ENCODE measurements at regions not wholly inside any gene's neighbourhood (a gene's known extent, or its start where the extent isn't known, plus 50 kb on each side); places are given as distances from the start of the nearest gene placed in this dataset.
A peak's percentile ranks its signal among the peaks of the same experiment; 100 is the strongest.

DNA sequence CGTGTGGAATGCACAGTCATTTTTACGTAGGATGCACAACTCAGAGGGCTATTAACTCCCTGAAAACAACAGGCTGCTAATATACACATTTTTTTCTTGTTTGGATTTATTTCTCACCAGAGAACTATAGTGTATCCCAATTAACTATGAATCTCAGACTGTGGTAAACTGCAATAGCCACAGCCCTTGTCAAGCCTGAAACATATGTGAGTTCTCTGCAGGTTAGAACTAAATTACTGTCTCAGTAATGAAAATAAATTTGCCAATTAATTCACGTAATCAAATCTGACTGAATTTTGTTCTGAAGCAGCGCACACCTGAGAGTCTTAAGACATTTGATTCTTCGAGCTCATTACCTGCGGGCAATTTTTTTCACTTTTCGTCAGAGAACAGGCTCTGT is 318.6 kb downstream of the PMP22 start:
- DNase-seq (ENCODE audit: low read depth), result no peak

DNA sequence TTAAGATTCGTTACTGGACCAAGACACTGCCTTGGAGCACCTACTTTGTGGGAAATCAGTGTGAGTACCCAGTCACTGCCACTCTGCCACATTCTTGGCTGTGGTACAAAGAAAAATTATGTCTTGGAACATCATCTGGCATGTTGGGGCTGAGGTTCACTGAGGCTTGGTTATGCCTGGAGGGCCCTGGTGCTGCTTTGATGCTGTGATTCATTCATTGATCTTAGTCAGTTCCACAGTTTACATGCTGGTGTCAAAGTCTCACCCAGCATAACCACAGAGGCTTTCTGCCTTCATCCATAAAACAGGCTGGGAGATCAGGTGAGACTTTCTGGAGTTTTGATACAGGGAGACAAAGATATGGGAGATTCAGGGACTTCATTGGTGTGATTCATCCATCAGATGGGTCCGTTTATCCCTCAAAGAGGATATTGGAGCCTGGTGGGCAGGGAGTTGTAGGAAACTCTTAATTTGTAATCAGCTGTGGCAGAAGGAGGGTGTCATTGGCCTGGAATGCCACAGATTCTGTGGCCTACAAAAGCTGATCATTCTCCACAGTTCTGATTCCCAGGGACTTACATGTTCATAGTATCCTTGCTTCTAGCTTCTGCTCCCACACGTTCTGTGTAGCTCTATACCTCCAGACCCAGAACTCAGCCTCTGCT is 322.5 kb downstream of the PMP22 start:
- peak; percentile 54 for DNase-seq (ENCODE audit: low read depth)

DNA sequence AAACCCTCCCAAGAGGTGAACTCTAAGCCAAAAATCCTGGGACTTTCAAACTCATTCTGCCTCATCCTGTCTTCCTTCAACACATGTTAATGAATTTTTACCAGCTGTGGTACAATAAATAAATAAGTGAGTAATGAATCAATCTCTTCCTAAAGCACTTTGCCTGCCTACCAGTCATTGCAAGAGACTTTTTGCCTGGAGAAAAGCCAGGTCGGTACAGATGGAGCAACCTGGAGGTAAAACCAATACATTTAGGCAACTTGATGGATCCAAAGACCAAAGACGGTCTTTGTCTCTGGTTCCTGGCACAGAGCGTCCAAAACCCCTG is 324.2 kb downstream of the PMP22 start:
- peak; percentile 57 for DNase-seq (ENCODE audit: low read depth)

GRCh38 chr17:14940108-14940937 is 324.8 kb downstream of the PMP22 start:
- no peak for DNase-seq (ENCODE audit: low read depth)

- DNase-seq (ENCODE audit: low read depth), result no peak
Observed at GRCh38 chr17:14935845-14936485, 329.2 kb downstream of the PMP22 start.

DNA sequence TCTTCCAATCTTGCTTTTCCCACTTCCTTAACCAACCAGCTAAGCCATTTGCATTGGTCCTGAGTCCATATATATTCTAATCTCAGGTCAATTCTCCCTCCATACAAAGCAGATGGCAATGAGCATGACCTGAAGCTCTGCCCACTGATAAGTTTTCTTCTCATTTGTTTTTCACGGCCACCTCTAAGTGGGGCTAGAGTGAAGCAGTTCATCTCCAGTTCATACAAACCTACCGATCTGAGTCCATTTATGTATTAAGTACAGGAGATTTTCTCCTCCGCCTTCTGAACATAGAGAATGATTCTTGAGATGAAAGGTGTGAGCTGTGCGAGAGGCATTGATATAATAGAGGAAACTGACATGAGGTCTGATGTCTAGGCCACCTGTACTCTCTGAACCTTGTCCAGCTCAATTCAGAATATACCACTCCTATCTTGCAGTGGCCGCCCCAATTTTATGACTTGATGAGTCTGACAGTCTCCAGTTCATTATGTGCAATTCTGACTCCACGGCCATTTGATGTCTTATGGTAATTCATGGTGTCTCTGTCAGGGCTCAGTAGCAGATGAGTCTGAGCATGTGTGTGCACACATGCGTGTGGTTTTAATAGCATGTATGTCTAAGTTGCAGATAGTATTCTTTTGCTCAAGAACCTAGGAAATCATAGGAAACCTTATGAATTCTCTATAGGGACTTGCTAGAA is 329.8 kb downstream of the PMP22 start:
- no peak for DNase-seq (ENCODE audit: low read depth)

DNA sequence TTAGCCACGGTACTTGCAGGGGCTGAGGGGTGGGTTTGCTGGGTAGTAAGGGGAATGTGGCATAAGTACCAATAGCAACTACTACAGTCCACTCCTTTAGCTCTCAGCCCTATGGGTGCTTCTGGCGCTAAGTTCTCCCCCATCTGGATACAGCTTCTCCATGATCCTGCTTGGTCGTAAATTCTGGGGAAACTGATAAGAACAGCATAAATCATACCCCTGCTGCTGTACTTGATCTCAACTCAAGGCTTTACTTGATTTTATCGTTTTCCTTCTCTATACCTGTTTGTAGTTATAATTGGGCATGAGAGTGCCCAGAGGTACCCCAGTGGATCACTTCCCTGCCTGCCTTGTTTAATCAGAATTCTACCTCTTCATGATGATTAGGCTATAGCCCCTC is 331.4 kb downstream of the PMP22 start:
- DNase-seq (ENCODE audit: low read depth), result no peak

GRCh38 chr17:14926526-14927122 is 338.5 kb downstream of the PMP22 start:
- peak; percentile 34 for DNase-seq (ENCODE audit: low read depth)

GRCh38 chr17:14926073-14926472 is 339.1 kb downstream of the PMP22 start:
- no peak for DNase-seq (ENCODE audit: low read depth)

GRCh38 chr17:14925498-14925897 is 339.6 kb downstream of the PMP22 start:
- DNase-seq (ENCODE audit: low read depth), result no peak

DNA sequence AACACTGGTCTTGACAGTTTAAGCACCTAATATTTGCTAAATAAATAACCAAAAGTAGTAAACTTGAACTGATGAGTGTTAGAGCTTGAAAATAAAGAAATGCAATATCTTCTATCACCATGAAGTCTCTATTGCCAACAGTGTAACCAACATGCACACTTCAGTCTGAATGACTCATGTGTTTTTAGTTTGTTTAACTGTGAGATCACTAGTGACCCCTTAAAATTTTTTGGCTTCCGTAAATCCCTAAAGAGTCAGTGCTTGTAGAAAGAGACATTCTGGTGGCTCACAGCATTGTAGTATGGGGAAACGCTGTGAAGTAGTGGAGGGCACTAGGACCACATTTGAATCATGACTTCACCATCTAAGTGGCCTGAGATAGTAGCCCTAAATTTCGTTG is 341.1 kb downstream of the PMP22 start:
- no peak for DNase-seq (ENCODE audit: low read depth)

GRCh38 chr17:14922411-14922810 is 342.7 kb downstream of the PMP22 start:
- DNase-seq (ENCODE audit: low read depth), result no peak

DNA sequence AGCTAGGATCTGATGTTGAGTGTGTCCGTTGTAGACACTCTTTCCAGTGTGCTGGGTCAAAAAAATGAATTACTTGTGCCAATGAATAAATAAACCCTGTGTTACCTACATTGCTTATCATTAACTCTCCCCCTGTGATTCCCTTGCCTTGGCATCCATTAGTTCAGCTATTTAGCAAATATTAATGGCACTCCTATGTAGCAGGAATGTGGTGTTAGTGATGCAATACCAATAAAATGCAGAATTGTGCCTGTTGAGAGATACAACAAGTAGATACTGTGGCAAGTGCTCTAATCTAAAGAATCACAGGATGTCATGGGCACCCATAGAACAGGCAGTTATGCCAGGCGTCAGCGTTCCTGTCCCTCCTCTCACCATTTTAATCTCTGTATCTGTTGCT is 343.2 kb downstream of the PMP22 start:
- no peak for DNase-seq (ENCODE audit: low read depth)

DNA sequence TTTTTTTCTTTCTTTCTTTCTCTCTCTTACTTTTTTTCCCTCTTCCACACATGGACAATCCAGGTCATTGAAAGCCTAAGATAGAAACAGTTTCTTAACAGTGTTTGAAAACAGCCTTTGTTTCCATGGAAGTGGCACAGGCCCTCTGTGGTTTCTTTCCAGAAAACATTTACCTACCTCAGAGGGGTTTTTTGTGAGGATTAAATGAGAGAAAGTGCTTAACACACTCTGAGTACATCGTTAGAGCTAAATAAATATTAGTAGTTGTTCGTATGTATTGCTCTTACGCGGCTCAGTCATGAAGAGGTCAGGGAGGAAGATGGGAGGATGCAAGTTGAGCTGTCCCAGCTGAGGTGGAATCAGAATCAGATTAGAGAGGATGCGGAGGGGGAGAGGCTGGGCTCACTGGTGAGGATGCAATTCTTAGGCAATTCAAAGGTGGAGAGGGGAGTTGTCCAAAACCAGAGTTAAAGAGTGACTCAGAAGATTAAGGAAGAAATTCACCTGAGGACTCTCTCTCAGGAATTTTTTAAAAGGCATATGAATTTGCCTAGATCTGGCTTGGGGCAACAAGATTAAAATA is 345.4 kb downstream of the PMP22 start:
- no peak for DNase-seq (ENCODE audit: low read depth)

- DNase-seq (ENCODE audit: low read depth), result no peak
Observed at GRCh38 chr17:14919094-14919493, 346.0 kb downstream of the PMP22 start.

DNA sequence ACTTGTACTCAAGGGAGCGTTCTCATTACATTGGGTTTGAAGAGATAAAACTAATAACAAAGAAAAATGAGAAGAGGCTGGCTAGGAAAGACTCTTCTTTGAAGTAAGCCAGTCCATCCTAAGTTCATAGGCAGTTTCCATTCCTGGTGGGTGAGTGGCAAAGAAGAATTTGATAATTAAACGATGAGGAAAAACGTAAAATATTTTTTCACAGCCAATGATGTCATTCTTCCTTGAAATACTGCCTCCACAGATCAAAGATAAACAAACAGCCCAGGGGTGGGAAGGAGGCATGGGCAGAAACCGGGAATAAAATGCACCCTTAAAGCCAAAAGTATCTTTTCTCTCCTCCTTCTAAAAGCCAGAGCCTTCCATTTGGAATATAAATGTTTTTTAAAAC is 346.6 kb downstream of the PMP22 start:
- no peak for DNase-seq (ENCODE audit: low read depth)

DNA sequence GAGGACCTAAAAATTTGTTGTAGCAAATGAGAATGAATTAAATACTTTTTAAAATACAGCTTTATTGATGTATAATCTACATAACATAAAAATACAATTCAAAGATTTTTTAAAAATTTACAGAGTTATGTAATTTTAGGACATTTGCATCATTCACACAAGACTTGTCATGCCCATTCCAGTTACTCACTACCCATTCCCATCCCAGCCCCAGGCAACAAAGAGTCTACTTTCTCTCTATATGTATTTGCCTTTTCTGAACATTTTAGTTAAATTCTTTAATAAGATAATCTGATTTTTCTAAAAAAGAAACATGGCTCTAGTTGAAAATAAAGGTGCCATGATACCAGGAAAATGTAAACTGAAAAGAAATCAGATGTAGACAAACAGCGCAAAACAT is 354.2 kb downstream of the PMP22 start:
- no peak for DNase-seq (ENCODE audit: low read depth)

DNA sequence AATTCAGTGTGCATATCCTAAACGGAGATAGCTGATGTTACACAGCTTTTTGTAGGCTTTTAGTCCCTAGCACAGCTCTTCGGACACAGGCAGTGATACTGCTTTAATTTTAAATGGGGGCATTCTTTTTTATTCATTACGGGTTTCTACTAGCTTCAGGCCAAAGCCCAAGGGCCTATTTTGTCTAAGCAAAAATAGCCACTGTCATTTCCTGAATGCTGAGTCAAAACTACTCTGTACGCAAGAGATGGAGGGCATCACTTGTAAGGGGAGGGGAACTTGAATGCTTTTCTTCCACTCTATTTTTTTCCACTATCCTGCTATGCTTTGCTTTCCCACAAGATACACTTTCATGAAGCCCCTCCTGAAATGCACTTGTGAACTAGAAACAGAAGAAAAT is 360.7 kb downstream of the PMP22 start:
- DNase-seq (ENCODE audit: low read depth), result no peak

GRCh38 chr17:14903854-14904253 is 361.3 kb downstream of the PMP22 start:
- DNase-seq (ENCODE audit: low read depth), result no peak

GRCh38 chr17:14902803-14903202 is 362.3 kb downstream of the PMP22 start:
- no peak for DNase-seq (ENCODE audit: low read depth)

DNA sequence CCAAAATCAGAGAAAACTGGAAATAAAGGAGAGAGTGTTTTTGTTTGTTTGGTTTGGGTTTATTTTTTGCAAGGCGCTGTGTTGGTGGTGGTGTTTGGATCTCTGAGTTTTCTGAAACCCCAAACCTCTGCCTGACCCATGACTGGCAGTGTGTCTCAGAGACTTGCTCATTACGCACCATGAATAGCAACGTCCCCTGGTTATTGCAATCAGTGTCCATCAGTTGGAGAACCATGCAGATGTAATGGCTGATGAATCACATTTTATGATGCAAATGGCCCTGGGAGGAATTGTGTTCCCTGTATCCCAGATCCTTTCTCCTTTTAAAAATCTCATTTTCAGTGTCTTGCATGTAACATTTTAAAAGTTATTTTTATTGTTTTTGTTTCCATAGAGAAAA is 362.8 kb downstream of the PMP22 start:
- DNase-seq (ENCODE audit: low read depth), result no peak

DNA sequence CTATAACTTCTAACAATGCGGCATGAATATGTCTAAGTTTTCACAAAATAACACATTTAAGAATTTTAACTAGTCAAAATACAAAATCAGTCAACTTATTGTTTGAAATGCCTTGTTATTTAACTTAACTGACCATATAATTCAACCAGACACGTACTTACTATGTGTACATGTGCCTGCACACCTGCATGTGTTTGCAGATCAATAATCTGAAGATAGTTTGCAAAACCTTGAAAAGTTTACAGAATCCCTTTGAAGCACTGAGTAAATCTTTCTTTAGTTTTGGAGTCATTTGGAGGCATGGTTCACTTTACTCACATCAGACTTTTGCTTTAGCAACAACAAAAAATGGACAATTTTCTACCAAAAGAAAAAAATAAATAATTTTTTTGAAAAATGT is 363.8 kb downstream of the PMP22 start:
- DNase-seq (ENCODE audit: low read depth), result no peak
